Glutamatergic neuron (in vitro differentiated cells): ENCODE measurements at regions not wholly inside any gene's neighbourhood (a gene's known extent, or its start where the extent isn't known, plus 50 kb on each side); places are given as distances from the start of the nearest gene placed in this dataset.
A peak's percentile ranks its signal among the peaks of the same experiment; 100 is the strongest.

Experiments
- DNase-seq: peaks from one replicate; pipeline ENCODE4 v3.0.0; 2022
- H3K27ac Mint-ChIP-seq: one replicate; pipeline ENCODE4 v1.8.0; 2020; ENCODE audit warnings: mild to moderate bottlenecking, mixed read lengths, inconsistent platforms; ENCODE audit not compliant: unreplicated experiment
- H3K27me3 Mint-ChIP-seq: one replicate; pipeline ENCODE4 v1.8.0; 2020; ENCODE audit warnings: mild to moderate bottlenecking, moderate library complexity, mixed read lengths, inconsistent platforms; ENCODE audit not compliant: unreplicated experiment
- H3K36me3 Mint-ChIP-seq: one replicate; pipeline ENCODE4 v1.8.0; 2020; ENCODE audit warnings: mild to moderate bottlenecking, mixed read lengths, inconsistent platforms; ENCODE audit not compliant: unreplicated experiment
- H3K4me1 Mint-ChIP-seq: one replicate; pipeline ENCODE4 v1.8.0; 2020; ENCODE audit warnings: mild to moderate bottlenecking, low read depth, mixed read lengths, inconsistent platforms; ENCODE audit not compliant: unreplicated experiment
- H3K4me3 Mint-ChIP-seq: one replicate; pipeline ENCODE4 v1.8.0; 2020; ENCODE audit warnings: mild to moderate bottlenecking, mixed read lengths, inconsistent platforms; ENCODE audit not compliant: unreplicated experiment
- H3K9me3 Mint-ChIP-seq: one replicate; pipeline ENCODE4 v1.8.0; 2020; ENCODE audit warnings: mild to moderate bottlenecking, moderate library complexity, mixed read lengths, inconsistent platforms; ENCODE audit not compliant: unreplicated experiment
- CTCF ChIP-seq: fragments of 200-600 bp; sonication (generic); IDR thresholded peaks from one replicate; pipeline ENCODE4 v1.5.0; 2021; ENCODE audit not compliant: partially characterized antibody, unreplicated experiment

- H3K9me3 Mint-ChIP-seq: no peaks in the 10 kb centered on the region
Measured at GRCh38 chrX:144494074-144494473, 610.2 kb downstream of the UBE2NL start.

GRCh38 chrX:144531877-144532276 is 648.0 kb downstream of the UBE2NL start:
- DNase-seq: no peak
- TF ChIP-seq CTCF: no peak
- H3K27me3 Mint-ChIP-seq: no peaks in the 10 kb centered on the region
- H3K27ac Mint-ChIP-seq: no peak overlapping the region
- H3K4me3 Mint-ChIP-seq: no peak overlapping the region
- no peaks in the 10 kb centered on the region for H3K36me3 Mint-ChIP-seq
- no peaks in the 10 kb centered on the region for H3K9me3 Mint-ChIP-seq
- H3K4me1 Mint-ChIP-seq: no peaks in the 10 kb centered on the region

More at GRCh38 chrX:144494074-144494473, 610.2 kb downstream of the UBE2NL start:
- no peak for TF ChIP-seq CTCF
- H3K36me3 Mint-ChIP-seq: no peaks in the 10 kb centered on the region
- H3K4me3 Mint-ChIP-seq: no peak overlapping the region
- H3K4me1 Mint-ChIP-seq: no peaks in the 10 kb centered on the region
- DNase-seq: no peak
- H3K27ac Mint-ChIP-seq: no peak overlapping the region
- H3K27me3 Mint-ChIP-seq: no peaks in the 10 kb centered on the region

GRCh38 chrX:144566592-144566991 is 680.7 kb upstream of the SPANXN1 start:
- Mint-ChIP-seq H3K4me1 (no peaks in the 10 kb centered on the region), H3K27me3 (no peaks in the 10 kb centered on the region), H3K4me3 (no peak overlapping the region), H3K9me3 (no peaks in the 10 kb centered on the region), H3K36me3 (no peaks in the 10 kb centered on the region), H3K27ac (no peak overlapping the region)
- TF ChIP-seq CTCF: no peak
- DNase-seq: peak; percentile 18

DNA sequence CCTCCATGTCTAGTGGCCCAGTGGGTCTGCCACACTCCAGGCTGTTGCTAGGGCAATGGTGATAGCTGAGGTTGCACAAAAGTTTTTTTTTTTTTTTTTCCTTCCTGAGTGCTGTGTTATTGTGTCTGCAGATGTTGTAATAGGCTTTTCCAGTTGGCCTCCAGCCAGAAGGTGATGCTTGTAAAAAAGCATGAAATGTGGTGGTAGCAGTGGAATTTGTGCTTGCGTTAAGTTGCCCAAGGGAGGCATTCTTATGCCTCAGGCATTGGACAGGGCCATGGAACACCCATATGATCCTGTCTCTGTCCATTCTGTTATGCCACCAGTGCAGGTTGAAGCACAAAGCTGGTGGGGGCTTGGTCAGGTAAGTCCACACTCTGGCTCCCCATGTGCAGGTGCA is 660.5 kb upstream of the SPANXN1 start:
- TF ChIP-seq CTCF: no peak
- H3K27me3 Mint-ChIP-seq: no peaks in the 10 kb centered on the region
- H3K36me3 Mint-ChIP-seq: no peaks in the 10 kb centered on the region
- H3K27ac Mint-ChIP-seq: no peak overlapping the region
- no peak overlapping the region for H3K4me3 Mint-ChIP-seq
- H3K9me3 Mint-ChIP-seq: no peaks in the 10 kb centered on the region
- no peaks in the 10 kb centered on the region for H3K4me1 Mint-ChIP-seq
- no peak for DNase-seq

- Mint-ChIP-seq H3K36me3 (no peaks in the 10 kb centered on the region), H3K27me3 (no peaks in the 10 kb centered on the region)
Measured at GRCh38 chrX:144592036-144592435, 655.3 kb upstream of the SPANXN1 start.

More at GRCh38 chrX:144592036-144592435, 655.3 kb upstream of the SPANXN1 start:
- H3K4me3 Mint-ChIP-seq: no peak overlapping the region
- H3K27ac Mint-ChIP-seq: no peak overlapping the region
- H3K9me3 Mint-ChIP-seq: no peaks in the 10 kb centered on the region
- DNase-seq: no peak
- H3K4me1 Mint-ChIP-seq: no peaks in the 10 kb centered on the region
- TF ChIP-seq CTCF: no peak
